Sciatic nerve (tissue), 2 donors: ENCODE measurements at regions not wholly inside any gene's neighbourhood (a gene's known extent, or its start where the extent isn't known, plus 50 kb on each side); places are given as distances from the start of the nearest gene placed in this dataset.
"Not testable (repeated sequence)": the region's sequence is repeated elsewhere in the genome, so short reads cannot be mapped to it uniquely, and the experiment has no call there.

Experiments used
- ATAC-seq: fragments of 200-7000 bp; cut with Tn5 transposase; one replicate; pipeline ENCODE4 v1.9.1; 2020; ENCODE audit warnings: mild to moderate bottlenecking, moderate library complexity
- DNase-seq: peaks from one replicate; pipeline ENCODE4 v3.0.0-alpha.2; 2020; ENCODE audit warnings: low spot score
- intact Hi-C: fragments of 100-400 bp; cut with DNase I; formaldehyde crosslinking; loops from one replicate; pipeline ENCODE4 v1.14.2; 2022
- donor health status: DM: no; HTN: no; CAD: no.
- donor health status: DM: no; HTN: no; CAD: no.

GRCh38 chr1:113185463-113186104 is 112.6 kb downstream of the LRIG2 start:
- intact Hi-C loops: no loop called here
- DNase-seq: no peak
- ATAC-seq: no peak

- intact Hi-C loops: no loop called here
- no peak for ATAC-seq
- DNase-seq: no peak
Measured at GRCh38 chr1:113190078-113190477, 117.1 kb downstream of the LRIG2 start.

GRCh38 chr1:113190930-113191329 is 117.9 kb downstream of the LRIG2 start:
- no peak for ATAC-seq

GRCh38 chr1:113191579-113192076 is 118.6 kb downstream of the LRIG2 start:
- no peak for DNase-seq
- intact Hi-C loops: no loop called here
- ATAC-seq: no peak

More at GRCh38 chr1:113190930-113191329, 117.9 kb downstream of the LRIG2 start:
- DNase-seq: no peak
- intact Hi-C loops: no loop called here

- intact Hi-C loops: no loop called here
- DNase-seq: no peak
- no peak for ATAC-seq
Measured at GRCh38 chr1:113192242-113192641, 119.2 kb downstream of the LRIG2 start.

- intact Hi-C loops: no loop called here
- ATAC-seq: no peak
- DNase-seq: no peak
Measured at GRCh38 chr1:113192980-113193379, 120.0 kb downstream of the LRIG2 start.

- intact Hi-C loops: no loop called here
- ATAC-seq (no peak), DNase-seq (no peak)
Measured at GRCh38 chr1:113194846-113195830, 122.1 kb downstream of the LRIG2 start.

DNA sequence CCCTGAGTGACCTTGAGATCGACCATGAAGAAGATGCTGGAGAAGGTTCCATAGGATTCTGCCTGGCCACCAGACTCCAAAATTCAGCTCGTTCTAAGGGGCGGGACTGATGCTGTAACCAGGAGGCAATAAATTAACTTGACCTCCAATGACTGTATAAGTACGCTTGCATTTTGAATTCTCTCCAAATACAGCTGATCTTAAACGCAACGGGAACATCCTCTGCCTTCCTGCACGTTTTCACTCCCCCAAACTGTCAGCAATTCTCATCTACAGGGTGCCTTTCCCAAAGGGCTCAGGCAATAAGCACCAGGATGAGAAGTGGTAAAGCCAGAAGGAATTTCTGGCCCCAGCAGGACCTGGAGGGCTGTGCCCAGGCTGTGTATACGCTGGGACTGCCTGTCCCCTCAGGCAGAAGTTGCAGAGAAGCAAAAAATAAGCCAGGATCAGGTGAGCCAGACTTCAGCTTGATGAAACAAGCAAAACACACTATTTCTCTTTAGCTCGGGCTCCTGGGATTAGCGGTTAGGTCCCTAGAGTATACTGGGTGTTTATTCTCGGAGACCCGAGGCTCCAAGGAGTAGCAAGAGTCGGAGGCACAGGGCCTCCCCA is 124.8 kb downstream of the LRIG2 start:
- DNase-seq (no peak), ATAC-seq (no peak)

DNA sequence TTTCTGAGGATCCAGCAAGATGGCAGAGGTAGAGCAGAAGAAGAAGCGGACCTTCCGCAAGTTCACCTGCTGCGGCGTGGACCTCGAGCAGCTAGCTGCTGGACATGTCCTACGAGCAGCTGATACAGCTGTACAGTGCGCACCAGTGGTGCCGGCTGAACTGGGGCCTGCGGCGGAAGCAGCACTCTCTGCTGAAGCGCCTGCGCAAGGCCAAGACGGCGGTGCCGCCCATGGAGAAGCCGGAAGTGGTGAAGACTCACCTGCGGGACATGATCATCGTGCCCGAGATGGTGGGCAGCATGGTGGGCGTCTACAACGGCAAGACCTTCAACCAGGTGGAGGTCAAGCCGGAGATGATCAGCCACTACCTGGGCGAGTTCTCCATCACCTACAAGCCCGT is 125.8 kb downstream of the LRIG2 start:
- DNase-seq (no peak), ATAC-seq (no peak)
- intact Hi-C loops: no loop called here

More for the DNA sequence above, 124.8 kb downstream of the LRIG2 start:
- intact Hi-C loops: no loop called here

DNA sequence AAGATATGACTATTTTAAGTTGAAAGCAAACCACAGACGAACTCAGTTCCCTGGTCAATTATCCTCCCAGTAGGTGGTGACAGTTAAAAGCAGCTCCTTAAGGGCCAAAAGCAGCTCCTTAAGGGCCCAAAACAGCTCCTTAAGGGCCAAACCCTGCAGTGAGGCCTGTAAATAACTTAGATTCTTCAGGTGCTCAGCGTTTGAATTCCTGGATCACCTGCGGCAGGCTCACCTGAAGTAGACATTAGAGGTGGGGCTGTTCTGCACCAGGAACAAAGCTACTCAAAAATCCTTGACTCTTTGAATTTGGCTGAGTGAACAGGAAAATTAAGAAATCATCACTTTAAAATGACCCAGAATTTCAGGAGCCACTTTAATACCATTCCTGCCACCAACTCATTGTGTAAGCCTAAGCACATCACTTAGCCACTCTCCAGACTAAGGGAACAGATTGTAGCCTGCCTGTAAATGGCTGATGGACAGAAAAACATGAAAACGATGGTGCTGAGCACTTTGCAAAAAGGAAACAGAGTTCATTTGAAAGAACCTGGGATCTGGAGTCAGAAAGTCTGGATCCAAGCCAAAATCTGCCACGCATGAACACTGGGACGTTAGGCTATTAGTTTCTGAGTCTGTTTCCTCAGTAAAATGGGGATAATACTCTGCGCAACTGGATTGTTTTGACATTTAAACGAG is 126.9 kb downstream of the LRIG2 start:
- no peak for ATAC-seq

DNA sequence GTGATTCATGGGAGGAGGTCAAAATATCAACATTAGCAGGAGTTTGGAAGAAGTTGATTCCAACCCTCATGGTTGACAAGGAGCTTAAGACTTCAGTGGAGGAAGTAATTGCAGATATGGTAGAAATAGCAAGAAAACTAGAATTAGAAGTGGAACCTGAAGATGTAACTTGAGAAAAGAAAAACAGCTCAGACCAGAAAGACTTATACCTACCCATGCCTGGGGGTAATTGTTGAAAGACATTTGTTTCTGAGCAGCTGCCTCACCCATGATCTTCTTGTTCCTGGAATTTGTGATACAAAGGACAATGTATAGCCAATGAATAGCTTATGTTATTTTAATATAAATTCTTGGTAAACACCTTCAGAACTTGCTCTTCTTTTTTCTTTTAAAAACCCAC is 128.6 kb downstream of the LRIG2 start:
- DNase-seq (no peak), ATAC-seq (no peak)
- intact Hi-C loops: no loop called here

More for the DNA sequence above, 126.9 kb downstream of the LRIG2 start:
- no peak for DNase-seq
- intact Hi-C loops: no loop called here

- DNase-seq: no peak
- intact Hi-C loops: no loop called here
- ATAC-seq: no peak
Measured at GRCh38 chr1:113205980-113206766, 133.2 kb downstream of the LRIG2 start.

DNA sequence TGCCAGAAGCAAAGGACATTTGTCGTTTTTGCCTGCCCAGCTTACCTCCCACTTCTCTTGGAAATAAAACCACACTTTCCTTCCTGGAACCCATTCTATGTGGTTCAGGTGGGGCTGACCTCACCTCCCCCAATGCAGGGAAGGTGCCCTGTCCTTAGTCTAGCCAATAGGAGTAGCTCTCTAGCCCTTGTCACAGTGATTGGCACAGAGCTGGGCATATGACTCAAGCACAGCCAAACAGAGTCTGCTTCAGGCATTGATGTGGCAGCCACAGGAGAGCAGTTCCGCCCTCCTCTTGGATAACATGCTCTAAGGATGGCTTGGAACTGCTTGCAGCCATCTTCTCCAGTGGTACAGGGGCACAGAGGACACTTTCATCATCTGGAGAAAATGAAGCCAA is 134.0 kb downstream of the LRIG2 start:
- intact Hi-C loops: no loop called here
- no peak for ATAC-seq

DNA sequence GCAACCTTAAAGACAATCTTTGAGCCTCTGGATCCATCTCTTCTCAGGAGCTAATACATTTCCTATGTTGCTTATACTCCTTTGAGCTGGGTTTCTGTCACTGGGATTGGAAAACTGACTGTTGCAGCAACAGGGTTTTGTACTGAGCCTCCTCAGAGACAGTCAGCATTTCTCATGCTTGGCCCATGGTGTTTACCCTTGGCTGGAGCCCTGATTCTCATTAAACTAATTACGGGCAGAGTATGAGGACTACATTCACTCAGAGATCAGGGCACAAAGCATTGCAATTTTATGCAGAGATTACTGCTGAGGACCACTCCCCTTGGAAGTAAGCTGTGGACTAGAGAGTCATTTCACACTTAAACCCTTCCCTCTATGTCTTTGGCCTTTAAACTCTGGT is 134.5 kb downstream of the LRIG2 start:
- intact Hi-C loops: no loop called here
- ATAC-seq (no peak), DNase-seq (no peak)

More for the DNA sequence above, 134.0 kb downstream of the LRIG2 start:
- no peak for DNase-seq

DNA sequence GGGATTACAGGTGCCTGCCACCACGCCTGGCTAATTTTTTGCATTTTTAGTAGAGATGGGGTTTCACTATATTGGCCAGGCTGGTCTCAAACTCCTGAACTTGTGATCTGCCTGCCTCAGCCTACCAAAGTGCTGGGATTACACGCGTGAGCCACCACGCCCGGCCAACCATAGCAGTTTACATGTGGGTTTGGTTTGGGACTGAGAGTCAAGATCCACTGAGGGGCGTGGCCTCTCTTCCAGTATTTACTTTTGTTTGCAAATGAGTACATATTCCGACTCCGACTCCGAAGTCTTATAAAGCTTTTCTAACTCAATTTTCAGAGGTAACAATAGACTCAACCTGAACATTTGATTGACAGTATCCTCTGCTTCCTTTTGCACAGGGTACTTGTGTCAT is 135.4 kb downstream of the LRIG2 start:
- DNase-seq, ATAC-seq, intact Hi-C loops: not testable (repeated sequence)

GRCh38 chr1:113210248-113210647 is 137.2 kb downstream of the LRIG2 start:
- intact Hi-C loops: no loop called here
- no peak for DNase-seq
- no peak for ATAC-seq

DNA sequence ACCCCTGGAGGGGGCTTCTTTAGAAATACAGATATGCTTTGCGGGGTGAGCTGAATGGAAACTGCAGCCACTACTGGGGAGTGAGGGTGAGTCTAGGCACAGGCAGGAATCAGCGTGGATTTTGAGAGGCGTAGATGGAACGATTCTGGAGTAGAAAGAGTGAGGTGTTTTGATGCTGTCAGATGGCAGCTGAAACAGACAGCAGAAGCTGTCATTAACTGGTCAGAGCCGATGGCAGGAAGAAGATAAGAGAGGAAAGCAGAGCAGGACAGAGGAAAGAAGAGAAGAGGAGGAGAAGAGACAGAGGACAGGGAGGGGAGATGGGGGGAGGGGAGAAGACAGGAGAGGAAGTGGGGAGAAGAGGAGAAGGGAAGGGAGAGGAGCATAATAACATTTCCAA is 138.5 kb downstream of the LRIG2 start:
- DNase-seq (no peak), ATAC-seq (no peak)
- intact Hi-C loops: no loop called here

GRCh38 chr1:113215015-113215414 is 142.0 kb downstream of the LRIG2 start:
- ATAC-seq: no peak
- intact Hi-C loops: no loop called here

More at GRCh38 chr1:113215015-113215414, 142.0 kb downstream of the LRIG2 start:
- no peak for DNase-seq
